Activated CD8-positive, alpha-beta T cell treated with anti-CD3 and anti-CD28 coated beads for 36 hours (primary cell): ENCODE measurements at regions not wholly inside any gene's neighbourhood (a gene's known extent, or its start where the extent isn't known, plus 50 kb on each side); places are given as distances from the start of the nearest gene placed in this dataset.

ENCODE experiments used
- ATAC-seq: fragments of 200-7000 bp; cut with Tn5 transposase; one replicate; pipeline ENCODE4 v1.10.0; 2021; ENCODE audit warnings: mild to moderate bottlenecking, moderate library complexity
- CTCF ChIA-PET: fragments of 350-600 bp; sonication (Branson Sonifier 250); formaldehyde crosslinking; loops from one replicate; lab custom pipeline; 2021; ENCODE audit warnings: antibody characterized with exemption; lab: Charles Lee
- POLR2A ChIA-PET: fragments of 350-600 bp; sonication (Branson Sonifier 250); formaldehyde crosslinking; loops from one replicate; lab custom pipeline; 2021; ENCODE audit warnings: antibody characterized with exemption; lab: Charles Lee
- DNase-seq: peaks from one replicate; pipeline ENCODE4 v3.0.0-alpha.2; 2020
- H3K27ac Mint-ChIP-seq: one replicate; pipeline ENCODE4 v1.8.0; 2021; ENCODE audit warnings: mild to moderate bottlenecking, mixed read lengths
- H3K27me3 Mint-ChIP-seq: one replicate; pipeline ENCODE4 v1.8.0; 2021; ENCODE audit warnings: mixed read lengths
- H3K36me3 Mint-ChIP-seq: one replicate; pipeline ENCODE4 v1.8.0; 2021; ENCODE audit warnings: low read depth, mixed read lengths
- H3K4me1 Mint-ChIP-seq: one replicate; pipeline ENCODE4 v1.8.0; 2021; ENCODE audit warnings: low read depth, mixed read lengths
- H3K4me3 Mint-ChIP-seq: one replicate; pipeline ENCODE4 v1.8.0; 2021; ENCODE audit warnings: mild to moderate bottlenecking, moderate library complexity, mixed read lengths
- H3K9me3 Mint-ChIP-seq: one replicate; pipeline ENCODE4 v1.8.0; 2021; ENCODE audit warnings: mixed read lengths
- intact Hi-C: fragments of 100-400 bp; cut with micrococcal nuclease; formaldehyde crosslinking; loops from one replicate; pipeline ENCODE4 v1.10.0; 2022
- TF ChIP-seq, protein P1 (sequence below): fragments of 200-600 bp; IDR thresholded peaks from one replicate; pipeline ENCODE4 v1.8.0; 2022; ENCODE audit warnings: antibody characterized with exemption, mild to moderate bottlenecking

DNA sequence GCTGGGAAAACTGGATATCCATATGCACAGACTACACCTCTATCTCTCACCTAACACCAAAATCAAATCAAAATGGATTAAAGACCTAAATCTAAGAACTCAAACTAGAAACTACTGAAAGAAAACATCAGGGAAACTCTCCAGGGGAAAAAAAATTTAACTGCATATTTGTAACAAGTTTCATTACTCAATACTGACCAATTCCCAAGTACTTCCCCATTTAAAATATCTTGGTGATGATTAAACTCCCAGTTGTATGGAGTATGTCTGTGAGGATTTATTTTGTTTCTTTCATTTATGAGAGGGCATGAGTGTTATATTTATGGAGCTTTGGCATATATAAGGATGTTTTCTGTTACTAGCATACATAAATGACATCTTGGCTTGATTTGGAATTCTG is 112.3 kb upstream of the IL15 start:
- DNase-seq = no peak
- TF ChIP-seq, protein P1, sequence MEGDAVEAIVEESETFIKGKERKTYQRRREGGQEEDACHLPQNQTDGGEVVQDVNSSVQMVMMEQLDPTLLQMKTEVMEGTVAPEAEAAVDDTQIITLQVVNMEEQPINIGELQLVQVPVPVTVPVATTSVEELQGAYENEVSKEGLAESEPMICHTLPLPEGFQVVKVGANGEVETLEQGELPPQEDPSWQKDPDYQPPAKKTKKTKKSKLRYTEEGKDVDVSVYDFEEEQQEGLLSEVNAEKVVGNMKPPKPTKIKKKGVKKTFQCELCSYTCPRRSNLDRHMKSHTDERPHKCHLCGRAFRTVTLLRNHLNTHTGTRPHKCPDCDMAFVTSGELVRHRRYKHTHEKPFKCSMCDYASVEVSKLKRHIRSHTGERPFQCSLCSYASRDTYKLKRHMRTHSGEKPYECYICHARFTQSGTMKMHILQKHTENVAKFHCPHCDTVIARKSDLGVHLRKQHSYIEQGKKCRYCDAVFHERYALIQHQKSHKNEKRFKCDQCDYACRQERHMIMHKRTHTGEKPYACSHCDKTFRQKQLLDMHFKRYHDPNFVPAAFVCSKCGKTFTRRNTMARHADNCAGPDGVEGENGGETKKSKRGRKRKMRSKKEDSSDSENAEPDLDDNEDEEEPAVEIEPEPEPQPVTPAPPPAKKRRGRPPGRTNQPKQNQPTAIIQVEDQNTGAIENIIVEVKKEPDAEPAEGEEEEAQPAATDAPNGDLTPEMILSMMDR = no peak
- intact Hi-C loops = no loop called here
- POLR2A ChIA-PET = no interaction called here
- H3K27me3 Mint-ChIP-seq = peaks cover 2% of the 10 kb centered on the region
- no peaks in the 10 kb centered on the region for H3K36me3 Mint-ChIP-seq
- CTCF ChIA-PET = interaction anchor here (0.6 to 0.7 kb wide), 3 partner anchors 218 to 265 kb away, joined by 3 to 4 read pairs (median 3); no protein-coding TSS in a partner anchor
- no peak overlapping the region for H3K27ac Mint-ChIP-seq
- no peaks in the 10 kb centered on the region for H3K4me1 Mint-ChIP-seq
- no peak overlapping the region for H3K4me3 Mint-ChIP-seq
- ATAC-seq = no peak
- no peaks in the 10 kb centered on the region for H3K9me3 Mint-ChIP-seq

DNA sequence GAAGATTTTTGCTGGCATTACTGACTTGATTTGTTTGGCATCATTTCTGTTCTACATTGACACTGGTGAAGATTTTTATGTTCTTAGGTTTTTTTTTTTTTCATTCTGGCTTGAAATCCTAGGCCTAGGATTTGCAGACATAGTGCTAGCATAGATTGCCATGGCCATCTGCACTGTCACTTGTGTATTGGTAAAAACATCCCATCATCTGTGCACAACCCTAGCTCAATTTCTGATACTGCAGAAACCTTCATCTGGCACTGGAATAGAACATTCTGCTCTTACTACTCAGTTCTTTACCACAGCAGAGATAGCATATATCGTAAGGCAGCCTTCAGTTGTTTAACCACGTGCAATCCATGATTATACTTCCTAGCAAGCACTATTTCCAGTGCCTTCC is 111.5 kb upstream of the IL15 start:
- no peak for DNase-seq
- no peak overlapping the region for H3K27ac Mint-ChIP-seq
- no peak overlapping the region for H3K4me3 Mint-ChIP-seq
- ATAC-seq = no peak
- peaks cover 2% of the 10 kb centered on the region for H3K27me3 Mint-ChIP-seq
- no peaks in the 10 kb centered on the region for H3K4me1 Mint-ChIP-seq
- H3K9me3 Mint-ChIP-seq = no peaks in the 10 kb centered on the region
- TF ChIP-seq, protein P1 = no peak
- intact Hi-C loops = no loop called here
- POLR2A ChIA-PET = no interaction called here
- H3K36me3 Mint-ChIP-seq = no peaks in the 10 kb centered on the region
- CTCF ChIA-PET = no interaction called here

DNA sequence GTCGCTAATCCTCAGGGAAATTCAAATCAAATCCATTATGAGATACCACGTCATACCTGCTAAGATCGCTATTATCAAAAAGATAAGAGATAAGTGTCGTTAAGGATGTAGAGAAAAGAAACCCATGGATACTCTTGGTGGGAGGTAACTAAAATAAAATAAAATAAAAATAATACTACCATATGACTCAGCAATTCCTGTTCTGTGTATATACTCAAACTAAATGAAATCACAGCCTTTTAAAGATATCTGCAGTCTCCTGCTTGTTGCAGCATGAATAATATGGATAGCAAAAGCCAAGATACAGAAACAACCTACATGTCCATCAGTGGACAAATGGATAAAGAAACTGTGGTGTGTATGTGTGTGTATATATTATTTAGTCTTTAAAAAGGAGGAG is 105.8 kb upstream of the IL15 start:
- POLR2A ChIA-PET = no interaction called here
- Mint-ChIP-seq H3K27me3 (no peaks in the 10 kb centered on the region), H3K9me3 (no peaks in the 10 kb centered on the region), H3K36me3 (no peaks in the 10 kb centered on the region), H3K4me3 (no peak overlapping the region), H3K27ac (no peak overlapping the region), H3K4me1 (no peaks in the 10 kb centered on the region)
- no peak for DNase-seq
- intact Hi-C loops = no loop called here
- ATAC-seq = no peak
- TF ChIP-seq, protein P1 = no peak
- CTCF ChIA-PET = no interaction called here

DNA sequence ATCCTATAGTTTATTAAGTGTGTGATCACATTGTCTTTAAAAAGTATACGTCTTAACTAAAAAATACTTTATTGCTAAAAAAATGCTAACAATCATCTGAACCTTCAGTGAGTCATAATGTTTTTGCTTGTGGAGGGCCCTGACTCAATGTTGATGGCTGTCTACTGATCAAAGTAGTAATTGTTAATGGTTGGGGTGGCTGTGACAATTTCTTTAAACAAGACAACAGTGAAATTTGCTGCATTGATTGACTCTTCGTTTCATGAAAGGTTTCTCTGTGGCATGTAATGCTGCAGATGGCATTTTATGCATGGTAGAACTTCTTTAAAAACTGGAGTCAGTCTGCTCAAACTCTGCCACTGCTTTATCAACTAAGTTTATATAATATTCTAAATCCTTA is 101.4 kb upstream of the IL15 start:
- H3K9me3 Mint-ChIP-seq = peaks cover 7% of the 10 kb centered on the region
- no peak overlapping the region for H3K4me3 Mint-ChIP-seq
- POLR2A ChIA-PET = no interaction called here
- DNase-seq = no peak
- no peaks in the 10 kb centered on the region for H3K27me3 Mint-ChIP-seq
- no peak for ATAC-seq
- CTCF ChIA-PET = no interaction called here
- intact Hi-C loops = no loop called here
- TF ChIP-seq, protein P1 = no peak
- H3K27ac Mint-ChIP-seq = no peak overlapping the region
- no peaks in the 10 kb centered on the region for H3K36me3 Mint-ChIP-seq
- no peaks in the 10 kb centered on the region for H3K4me1 Mint-ChIP-seq

DNA sequence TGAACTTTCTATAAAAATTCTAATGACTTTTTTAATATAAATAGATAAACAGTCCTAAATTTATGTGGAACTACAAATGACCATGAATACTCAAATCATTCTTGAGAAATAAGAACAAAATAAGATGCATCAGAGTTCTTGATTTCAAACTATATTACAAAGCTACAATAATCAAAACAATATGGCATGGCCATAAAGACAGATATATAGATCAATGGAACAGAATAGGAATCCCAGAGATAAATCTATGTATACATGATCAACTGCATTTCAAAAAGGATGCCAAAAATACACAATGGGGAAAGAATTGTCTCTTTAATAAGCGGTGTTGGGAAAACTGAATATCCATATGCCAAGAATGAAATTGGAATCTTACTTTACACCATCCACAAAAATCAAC is 98.4 kb upstream of the IL15 start:
- Mint-ChIP-seq H3K4me3 (no peak overlapping the region), H3K9me3 (peaks cover 7% of the 10 kb centered on the region), H3K4me1 (no peaks in the 10 kb centered on the region), H3K27ac (no peak overlapping the region), H3K36me3 (no peaks in the 10 kb centered on the region), H3K27me3 (no peaks in the 10 kb centered on the region)
- DNase-seq = no peak
- TF ChIP-seq, protein P1 = no peak
- CTCF ChIA-PET = no interaction called here
- intact Hi-C loops = no loop called here
- POLR2A ChIA-PET = no interaction called here
- ATAC-seq = no peak
